Stromal cell of bone marrow (primary cell): ENCODE measurements at regions not wholly inside any gene's neighbourhood (a gene's known extent, or its start where the extent isn't known, plus 50 kb on each side); places are given as distances from the start of the nearest gene placed in this dataset.

Experiments used
- DNase-seq: peaks from one replicate; pipeline ENCODE4 v3.0.0-alpha.2; 2012; ENCODE audit warnings: low read depth

DNA sequence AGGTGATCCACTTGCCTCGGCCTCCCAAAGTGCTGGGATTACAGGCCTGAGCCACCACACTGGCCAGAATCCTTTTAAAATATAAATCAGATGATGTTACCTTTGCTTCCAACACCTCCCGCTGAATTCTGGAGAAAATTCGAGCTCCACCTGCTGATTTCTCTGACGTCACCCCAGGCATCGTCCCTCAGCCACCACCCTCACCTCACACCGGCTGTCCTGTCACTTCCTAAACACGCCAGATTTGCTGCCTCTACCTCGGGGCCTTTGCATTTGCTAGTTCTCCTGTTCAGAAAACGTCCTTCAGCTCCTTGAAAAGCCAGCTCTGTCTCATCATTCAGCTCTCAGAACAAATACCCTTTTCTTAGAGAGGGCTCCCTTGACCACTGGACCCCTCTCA is 57.9 kb downstream of the FBXO2 start:
- DNase-seq: no peak

DNA sequence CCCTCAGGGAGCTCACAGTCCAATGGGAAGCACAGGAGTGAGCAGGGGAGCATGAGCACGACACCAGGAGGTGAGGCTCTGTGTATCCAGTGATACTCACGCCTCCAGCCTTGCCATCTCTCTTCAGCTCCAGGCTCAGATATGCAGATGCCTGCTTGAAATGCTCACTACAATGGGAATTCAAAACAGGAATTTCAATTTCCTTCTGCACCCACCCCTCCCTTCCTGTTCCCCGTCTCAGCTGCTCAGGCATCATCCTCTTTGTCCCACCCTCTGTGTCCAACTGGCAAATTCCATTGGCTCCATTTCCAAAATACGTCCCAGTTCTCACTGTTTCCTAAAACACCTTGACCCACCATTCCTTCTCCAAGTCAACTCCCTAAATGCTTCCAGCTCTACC is 58.9 kb downstream of the FBXO2 start:
- no peak for DNase-seq

DNA sequence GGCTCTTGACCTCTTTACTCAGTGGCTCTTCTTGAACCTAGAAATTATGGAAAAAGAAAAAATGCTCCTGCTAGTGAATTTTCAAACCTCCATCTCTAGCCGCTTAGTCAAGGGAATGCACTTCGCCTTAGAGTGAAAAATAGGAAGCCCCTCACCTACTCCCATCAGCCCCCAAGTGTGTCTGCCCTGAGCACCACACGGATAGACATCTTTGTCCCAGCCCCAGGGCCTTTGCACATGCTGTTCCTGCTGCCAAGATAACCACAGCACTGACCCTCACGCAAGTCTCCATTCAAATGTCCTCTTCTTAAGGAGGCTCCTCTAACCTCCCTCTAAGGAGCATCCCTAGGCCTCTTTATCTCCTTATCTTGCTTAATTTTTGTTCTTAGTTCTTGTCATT is 59.6 kb downstream of the FBXO2 start:
- DNase-seq: no peak

DNA sequence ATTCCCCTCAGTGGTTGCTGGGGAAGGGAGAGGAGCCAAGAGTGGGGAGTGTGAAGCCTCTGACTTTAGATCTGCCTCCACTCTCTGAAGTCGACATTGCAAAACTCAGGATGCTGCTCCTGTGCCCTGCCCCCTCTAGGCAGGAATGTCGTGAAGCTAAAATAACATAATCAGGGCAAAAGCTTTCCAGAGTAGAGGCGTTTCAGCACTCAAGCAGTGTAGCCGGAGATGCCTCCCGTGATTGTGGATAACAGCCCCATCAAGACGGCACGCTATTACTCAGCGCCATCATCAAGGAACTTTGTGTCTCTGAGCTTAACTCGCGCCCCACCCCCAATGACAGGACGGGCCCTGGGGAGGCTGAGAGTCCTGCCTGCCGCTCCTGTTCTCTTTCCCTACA is 60.0 kb downstream of the FBXO2 start:
- peak; percentile 0 for DNase-seq

DNA sequence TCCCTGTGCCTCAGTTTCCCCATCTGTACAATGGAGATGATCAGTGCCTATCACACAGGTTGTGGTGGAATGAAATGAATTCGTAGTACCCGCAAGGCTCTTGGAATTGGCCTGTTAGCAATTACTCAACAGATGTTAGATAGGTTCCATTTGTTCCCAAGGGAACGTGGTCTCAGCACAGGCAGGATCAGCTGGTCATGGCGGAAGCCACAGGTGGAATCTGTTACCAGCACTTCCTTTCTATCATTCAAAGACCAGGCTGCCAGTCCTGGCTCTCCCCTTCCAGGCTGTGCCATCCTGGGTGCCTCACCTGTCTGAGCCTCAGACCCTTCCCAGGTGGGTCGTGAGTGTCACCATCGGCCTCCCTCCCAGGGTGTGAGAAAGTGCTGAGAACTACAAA is 61.5 kb downstream of the FBXO2 start:
- no peak for DNase-seq

DNA sequence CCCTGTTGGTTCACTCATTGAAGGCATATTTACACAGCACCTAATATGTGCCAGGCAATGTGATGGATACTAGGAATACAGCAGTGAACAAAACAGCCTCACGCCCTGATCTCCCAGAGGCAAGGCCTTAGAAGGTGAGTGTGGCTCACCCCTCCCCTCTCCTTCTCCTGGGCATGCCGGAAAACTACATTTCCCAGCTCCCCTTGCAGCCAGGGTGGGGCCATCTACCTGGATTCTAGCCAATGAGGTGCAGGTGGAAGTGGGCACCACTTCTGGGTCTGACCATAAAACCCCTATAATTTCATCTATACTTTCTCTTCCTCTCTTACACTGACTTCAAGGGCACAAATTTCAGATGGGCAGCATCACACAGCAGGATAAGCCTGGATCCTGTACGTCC is 63.8 kb downstream of the FBXO2 start:
- DNase-seq: no peak
